GM21723 (cell line): ENCODE measurements at regions not wholly inside any gene's neighbourhood (a gene's known extent, or its start where the extent isn't known, plus 50 kb on each side); places are given as distances from the start of the nearest gene placed in this dataset.

Source experiments
- ATAC-seq: cut with Tn5 transposase; IDR thresholded peaks from one replicate; pipeline ENCODE4 v1.9.1; 2021; ENCODE audit warnings: mild to moderate bottlenecking, moderate library complexity; ENCODE audit not compliant: unreplicated experiment

DNA sequence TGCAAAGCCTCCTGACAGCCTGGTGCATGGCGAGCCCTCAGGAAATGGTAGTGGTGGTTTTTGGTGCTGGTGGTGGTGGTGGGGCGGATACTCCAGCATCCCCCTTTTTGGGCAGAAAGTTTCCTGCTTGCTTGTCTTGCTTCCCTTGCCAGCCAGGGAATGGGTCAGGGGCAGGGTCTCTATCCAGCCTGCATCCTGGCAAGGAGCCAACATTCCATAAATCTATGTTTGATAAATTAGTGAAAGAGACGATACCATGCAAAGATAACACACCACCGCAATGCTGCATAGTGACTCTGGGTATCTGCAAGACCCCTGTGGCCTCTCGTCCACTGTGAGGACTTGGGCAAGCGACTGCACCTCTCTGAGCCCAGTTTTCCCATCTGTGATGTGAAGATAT lies 246.2 kb downstream of the LRFN2 start:
- ATAC-seq = no peak

GRCh38 chr6:40340196-40340595 lies 247.0 kb downstream of the LRFN2 start:
- no peak for ATAC-seq

DNA sequence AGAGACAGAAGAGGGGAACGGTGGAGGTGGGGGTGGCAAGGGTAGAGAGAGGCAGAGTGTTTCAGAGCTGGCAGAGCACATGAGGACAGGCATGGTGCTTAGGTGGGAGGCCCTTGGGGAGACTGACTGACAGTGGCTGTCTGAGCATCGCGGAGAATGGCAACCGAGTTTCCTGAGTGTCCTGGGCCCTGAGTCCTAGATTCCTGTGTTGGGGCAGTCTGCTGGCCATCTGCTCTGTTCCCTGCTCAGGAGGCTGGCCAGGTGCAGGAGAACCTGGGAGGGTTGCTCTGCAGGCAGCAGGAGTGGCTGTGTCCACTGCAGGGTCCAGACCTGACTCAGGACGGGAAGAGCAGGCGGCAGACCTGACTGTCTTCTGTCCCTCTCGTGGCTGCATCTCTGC lies 248.9 kb downstream of the LRFN2 start:
- ATAC-seq = no peak

GRCh38 chr6:40336940-40337760 lies 250.0 kb downstream of the LRFN2 start:
- ATAC-seq = no peak

GRCh38 chr6:40336296-40336695 lies 250.9 kb downstream of the LRFN2 start:
- no peak for ATAC-seq

DNA sequence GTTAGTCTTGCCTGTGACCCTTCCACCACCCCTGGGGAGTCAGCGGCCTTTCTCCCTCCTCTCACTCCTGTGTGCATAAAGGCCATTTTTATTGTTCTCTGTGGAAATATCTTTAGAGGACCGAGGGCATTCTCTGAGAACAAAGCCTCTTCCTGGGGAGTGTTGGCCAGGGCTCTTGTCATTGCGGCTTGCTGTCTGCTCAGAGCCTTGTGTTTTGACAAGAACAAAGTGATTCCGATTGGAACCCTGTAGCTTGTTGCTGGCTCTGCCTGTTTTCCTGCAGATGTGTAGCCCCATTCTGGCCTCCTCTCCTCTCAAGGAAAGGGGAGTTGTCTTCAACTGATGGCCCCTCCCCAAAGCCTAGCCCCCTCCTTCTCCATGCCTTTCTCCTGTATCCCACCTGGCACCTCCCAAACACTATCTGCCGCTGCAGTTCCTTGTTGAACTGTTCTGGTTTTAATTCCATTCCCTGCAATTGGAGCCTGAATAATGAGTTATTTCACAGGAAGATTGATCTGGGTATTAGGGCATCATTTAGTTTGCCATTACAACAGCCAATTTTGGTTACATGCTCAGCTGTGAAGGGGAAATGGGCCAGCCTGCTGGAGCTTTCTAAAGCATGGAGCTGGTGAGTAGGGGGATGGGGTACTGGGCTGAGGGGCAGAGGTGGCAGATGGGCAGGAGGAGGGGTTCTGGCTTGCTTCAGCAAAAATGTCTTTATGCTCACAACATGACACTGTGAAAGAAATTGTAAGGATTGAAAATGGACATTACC lies 252.5 kb downstream of the LRFN2 start:
- no peak for ATAC-seq

- no peak for ATAC-seq
These were observed 255.6 kb downstream of the LRFN2 start for GRCh38 chr6:40331545-40331944.

GRCh38 chr6:40330301-40330721 lies 256.9 kb downstream of the LRFN2 start:
- ATAC-seq = no peak

DNA sequence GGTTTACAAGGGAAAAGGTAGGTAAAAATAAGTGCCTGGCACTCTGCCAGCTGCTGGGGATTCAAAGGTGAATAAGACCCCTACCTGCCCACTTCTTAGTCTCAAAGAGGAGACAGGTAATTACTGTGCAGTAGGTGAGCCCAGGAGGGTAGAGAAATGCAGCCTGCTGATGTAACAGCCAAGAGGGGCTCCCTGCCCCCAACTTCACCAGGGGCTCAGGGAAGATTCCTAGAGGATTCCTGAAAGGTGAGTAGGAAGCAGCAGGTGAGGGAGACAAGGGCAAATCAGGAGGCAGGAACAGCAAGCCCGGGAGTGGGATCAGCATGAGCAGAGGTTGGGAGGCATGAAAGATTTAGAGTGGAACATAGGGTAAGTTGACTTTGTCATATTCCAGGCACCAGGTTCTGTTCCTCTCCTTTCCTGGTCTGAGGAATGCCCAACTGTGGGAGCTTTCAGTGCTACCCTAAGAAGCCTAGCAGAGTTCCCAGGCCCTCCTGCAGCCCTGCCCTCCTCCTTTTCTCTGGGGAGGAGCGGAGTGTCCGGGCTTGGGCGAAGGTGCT lies 258.1 kb downstream of the LRFN2 start:
- ATAC-seq = no peak

DNA sequence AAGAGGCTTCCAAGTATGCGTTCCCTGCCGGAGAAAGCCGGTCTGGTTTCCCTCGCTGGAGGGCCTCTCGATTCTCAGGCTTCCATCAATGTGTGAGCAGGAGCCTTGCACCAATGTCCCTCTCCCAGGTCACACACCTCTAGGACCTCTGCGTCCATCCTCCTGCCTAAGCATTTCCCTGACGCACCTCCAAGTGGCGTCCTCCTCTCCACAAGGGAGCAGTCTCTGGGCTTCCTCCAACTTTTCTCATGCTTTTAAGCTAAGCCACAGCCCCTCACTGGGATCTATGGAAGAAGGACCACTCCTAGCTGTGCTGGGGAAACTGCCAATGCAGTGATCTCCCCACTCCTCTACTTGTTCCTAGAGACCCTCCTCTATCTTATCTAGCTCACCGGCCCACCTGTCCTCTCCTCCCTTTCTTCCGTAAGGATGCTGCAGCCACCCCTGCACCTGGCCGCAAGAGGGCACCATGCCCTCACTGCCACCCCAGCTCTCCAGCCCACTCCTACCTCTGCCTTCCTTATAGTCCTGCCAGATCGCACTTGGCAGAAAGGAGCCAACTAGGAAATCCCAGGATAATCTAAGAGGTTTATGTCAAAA lies 258.7 kb downstream of the LRFN2 start:
- ATAC-seq = no peak

GRCh38 chr6:40326714-40327421 lies 260.3 kb downstream of the LRFN2 start:
- no peak for ATAC-seq

- no peak for ATAC-seq
These were observed 261.4 kb downstream of the LRFN2 start for GRCh38 chr6:40325791-40326190.

GRCh38 chr6:40325041-40325440 lies 262.1 kb downstream of the LRFN2 start:
- no peak for ATAC-seq

DNA sequence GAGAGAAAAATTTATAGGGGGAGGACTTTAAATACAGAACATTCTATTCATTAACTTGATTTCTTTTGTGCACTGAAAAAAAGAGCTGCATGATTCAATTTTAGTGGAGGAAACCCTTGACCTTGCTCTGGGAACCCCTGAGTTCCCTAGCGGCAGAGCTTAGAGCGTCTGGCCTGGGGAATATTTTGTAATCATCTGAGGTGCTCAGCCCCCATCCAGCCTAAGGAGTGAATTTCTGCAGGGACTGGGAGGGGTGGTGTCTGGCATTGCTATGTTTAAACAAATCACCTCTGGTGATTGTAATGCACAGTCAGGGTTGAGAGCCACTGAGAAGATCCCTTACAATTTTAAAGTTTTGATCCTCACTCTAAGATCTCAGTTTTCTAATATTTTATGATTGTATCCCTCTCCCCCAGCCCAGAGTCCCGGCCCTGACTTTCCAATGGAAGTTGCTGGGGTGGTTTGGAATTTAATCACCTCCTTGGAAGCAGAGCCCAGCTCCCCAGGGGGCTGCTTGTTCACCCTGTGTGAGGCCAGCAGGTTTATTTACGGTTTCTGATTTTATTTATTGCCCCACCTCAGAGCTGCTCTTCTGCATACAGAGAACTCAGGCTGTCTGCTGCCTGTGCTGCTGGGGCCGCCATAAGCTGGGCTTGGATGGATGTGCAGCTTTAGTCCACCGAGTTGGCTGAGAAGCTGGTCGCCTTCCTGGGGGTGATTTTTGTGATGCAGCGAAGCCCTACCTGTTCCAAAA lies 263.1 kb downstream of the LRFN2 start:
- no peak for ATAC-seq

- ATAC-seq = no peak
These were observed 264.8 kb downstream of the LRFN2 start for GRCh38 chr6:40322336-40322735.

DNA sequence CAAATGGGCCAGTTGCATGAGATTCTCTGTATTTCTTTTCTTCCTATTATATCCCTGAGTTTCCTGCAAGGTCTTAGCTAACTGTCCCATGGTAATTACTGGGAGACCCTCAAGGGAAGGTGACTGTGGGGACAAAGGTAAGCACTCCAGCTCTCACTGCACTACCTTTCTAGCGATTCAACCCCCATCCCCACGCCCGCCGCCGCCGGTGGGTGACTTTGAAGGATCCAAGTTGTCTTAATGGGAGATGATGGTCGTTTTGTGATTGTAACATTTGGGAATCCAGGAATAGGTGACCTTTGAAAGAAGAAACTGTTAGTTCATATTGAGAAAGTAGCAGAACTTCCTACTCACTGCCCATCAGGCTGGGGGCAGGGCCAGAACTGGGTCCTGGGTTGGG lies 265.5 kb downstream of the LRFN2 start:
- no peak for ATAC-seq

GRCh38 chr6:40320947-40321346 lies 266.2 kb downstream of the LRFN2 start:
- ATAC-seq = no peak

DNA sequence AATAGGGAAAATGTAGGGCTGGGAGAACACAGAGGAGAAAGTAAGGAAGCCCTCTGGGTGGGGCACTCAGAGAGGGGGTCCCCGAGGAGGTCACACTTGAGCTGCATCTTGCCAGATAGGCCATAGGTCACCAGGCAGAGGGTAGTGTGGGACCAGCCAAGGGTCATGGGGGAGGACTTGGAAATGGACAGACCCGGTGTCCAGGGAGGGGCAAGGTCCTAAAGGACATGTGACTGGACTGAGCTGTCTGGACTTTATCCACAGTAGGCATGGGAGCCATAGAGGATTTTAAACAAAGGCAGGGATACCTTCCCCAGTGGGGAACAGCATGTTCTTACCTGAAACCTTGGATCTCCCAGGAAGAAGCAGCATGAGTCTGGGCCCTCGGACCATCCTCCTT lies 266.7 kb downstream of the LRFN2 start:
- no peak for ATAC-seq

DNA sequence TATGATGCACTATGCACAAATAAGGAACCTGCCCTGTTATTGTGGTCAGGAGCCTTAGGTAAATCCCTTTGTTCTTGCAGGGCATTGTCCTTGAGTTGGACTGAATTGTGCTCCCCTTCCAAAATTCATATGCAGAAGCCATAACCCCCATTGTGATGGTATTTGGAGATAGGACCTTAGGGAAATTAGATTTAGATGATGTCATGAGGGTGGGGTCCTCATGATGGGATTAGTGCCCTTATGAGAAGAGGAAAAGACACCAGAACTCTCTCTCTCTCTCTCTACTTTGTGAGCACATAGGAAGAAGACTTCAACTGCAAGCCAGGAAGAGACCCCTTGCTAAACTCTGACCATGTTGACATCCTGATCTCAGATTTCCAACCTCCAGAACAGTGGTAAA lies 268.0 kb downstream of the LRFN2 start:
- ATAC-seq = no peak

GRCh38 chr6:40315060-40315459 lies 272.1 kb downstream of the LRFN2 start:
- no peak for ATAC-seq
